Liver (tissue), 8 donors: ENCODE measurements at regions not wholly inside any gene's neighbourhood (a gene's known extent, or its start where the extent isn't known, plus 50 kb on each side); places are given as distances from the start of the nearest gene placed in this dataset.

Experiments used
- DNase-seq: peaks from one replicate; pipeline ENCODE4 v3.0.0-alpha.2; 2017; ENCODE audit warnings: low spot score
- H3K27ac ChIP-seq, 2 donors: one replicate each; pipeline ENCODE4 v1.7.0; 2013; ENCODE audit warnings: inconsistent platforms in 2 of 2, low read length in 2 of 2, control low read depth in 1 of 2, low read depth in 1 of 2, mild to moderate bottlenecking in 1 of 2
- H3K27me3 ChIP-seq, 4 donors: one replicate each; pipeline versions ENCODE4 v1.6.1 to v1.7.0; 2013; ENCODE audit warnings: low read length in 3 of 4, inconsistent platforms in 1 of 4, mild to moderate bottlenecking in 1 of 4, moderate library complexity in 1 of 4; ENCODE audit not compliant: control insufficient read depth in 4 of 4, insufficient read depth in 4 of 4
- H3K36me3 ChIP-seq, 4 donors: one replicate each; pipeline versions ENCODE4 v1.6.1 to v1.7.0; 2013; ENCODE audit warnings: low read length in 3 of 4, mild to moderate bottlenecking in 3 of 4, low read depth in 1 of 4, moderate library complexity in 1 of 4; ENCODE audit not compliant: control insufficient read depth in 4 of 4, insufficient read depth in 3 of 4
- H3K4me1 ChIP-seq, 4 donors: one replicate each; pipeline versions ENCODE4 v1.6.1 to v1.7.0; 2013; ENCODE audit warnings: low read length in 3 of 4, mild to moderate bottlenecking in 3 of 4, moderate library complexity in 1 of 4; ENCODE audit not compliant: control insufficient read depth in 4 of 4, insufficient read depth in 4 of 4
- H3K4me3 ChIP-seq, 3 donors: one replicate each; pipeline versions ENCODE4 v1.6.1 to v1.7.0; 2013; ENCODE audit warnings: low read length in 3 of 3, control low read depth in 1 of 3, low read depth in 1 of 3, mild to moderate bottlenecking in 1 of 3
- H3K9ac ChIP-seq, 2 donors: one replicate each; pipeline ENCODE4 v1.7.0; 2013; ENCODE audit warnings: low read length in 2 of 2, mild to moderate bottlenecking in 2 of 2, moderate library complexity in 2 of 2, control low read depth in 1 of 2, low read depth in 1 of 2
- H3K9me3 ChIP-seq, 4 donors: one replicate each; pipeline versions ENCODE4 v1.6.1 to v1.7.0; 2013; ENCODE audit warnings: low read length in 3 of 4; ENCODE audit not compliant: control insufficient read depth in 4 of 4
- EGR1 ChIP-seq, 2 donors: IDR thresholded peaks; 2 replicates each; pipeline ENCODE4 v1.6.1; 2016 to 2018; ENCODE audit warnings: antibody characterized with exemption in 2 of 2, low read depth in 2 of 2
- FOXA1 ChIP-seq: IDR thresholded peaks from 2 replicates; pipeline ENCODE4 v1.6.1; 2016; ENCODE audit warnings: antibody characterized with exemption
- FOXA2 ChIP-seq: IDR thresholded peaks from 2 replicates; pipeline ENCODE4 v1.6.1; 2016; ENCODE audit warnings: antibody characterized with exemption
- GABPA ChIP-seq, 2 donors: IDR thresholded peaks in 1 of 2; conservative IDR thresholded peaks in 1 of 2; 2 replicates each; pipeline ENCODE4 v1.6.1; 2016; ENCODE audit warnings: antibody characterized with exemption in 2 of 2, mild to moderate bottlenecking in 1 of 2, moderate library complexity in 1 of 2
- HNF4A ChIP-seq, 2 donors: conservative IDR thresholded peaks; 2 replicates each; pipeline ENCODE4 v1.6.1; 2016; ENCODE audit warnings: antibody characterized with exemption in 2 of 2, mild to moderate bottlenecking in 2 of 2
- HNF4G ChIP-seq: IDR thresholded peaks from 2 replicates; pipeline ENCODE4 v1.6.1; 2016; ENCODE audit warnings: antibody characterized with exemption
- JUND ChIP-seq, 2 donors: IDR thresholded peaks; 2 replicates each; pipeline ENCODE4 v1.6.1; 2016; ENCODE audit warnings: antibody characterized with exemption in 2 of 2
- NR2F2 ChIP-seq: IDR thresholded peaks from 2 replicates; pipeline ENCODE4 v1.6.1; 2016; ENCODE audit warnings: antibody characterized with exemption
- RAD21 ChIP-seq, 2 donors: IDR thresholded peaks; 2 replicates each; pipeline ENCODE4 v1.6.1; 2016; ENCODE audit warnings: antibody characterized with exemption in 2 of 2, mild to moderate bottlenecking in 2 of 2
- RXRA ChIP-seq, 2 donors: IDR thresholded peaks; 2 replicates each; pipeline ENCODE4 v1.6.1; 2017 to 2018; ENCODE audit warnings: antibody characterized with exemption in 2 of 2, mild to moderate bottlenecking in 1 of 2
- SP1 ChIP-seq: IDR thresholded peaks from 2 replicates; pipeline ENCODE4 v1.6.1; 2018; ENCODE audit warnings: antibody characterized with exemption, mild to moderate bottlenecking
- TAF1 ChIP-seq: conservative IDR thresholded peaks from 2 replicates; pipeline ENCODE4 v1.6.1; 2016; ENCODE audit warnings: antibody characterized with exemption, mild to moderate bottlenecking
- YY1 ChIP-seq: IDR thresholded peaks from 2 replicates; pipeline ENCODE4 v1.6.1; 2016; ENCODE audit warnings: antibody characterized with exemption, mild to moderate bottlenecking
- WGBS: extraction: QIAGEN DNeasy Blood & Tissue Kit; methylation state at CpG from one replicate; pipeline ENCODE4 v1.1.7; 2013; 5-methylcytosine and 5-hydroxymethylcytosine counted together
- TF ChIP-seq, protein P1 (sequence below): fragments of 150-350 bp; IDR thresholded peaks from 2 replicates; pipeline ENCODE4 v1.5.1; 2017; ENCODE audit warnings: improper control_type of control experiment, low read depth, low read length; ENCODE audit not compliant: missing input control
- TF ChIP-seq, protein P2 (sequence below): IDR thresholded peaks from 2 replicates; pipeline ENCODE4 v1.6.1; 2016; ENCODE audit warnings: antibody characterized with exemption
- TF ChIP-seq, protein P3 (sequence below): IDR thresholded peaks from 2 replicates; pipeline ENCODE4 v1.6.1; 2016; ENCODE audit warnings: antibody characterized with exemption
- TF ChIP-seq, protein P4 (sequence below): IDR thresholded peaks from 2 replicates; pipeline ENCODE4 v1.6.1; 2016; ENCODE audit warnings: antibody characterized with exemption
- TF ChIP-seq, protein P5 (sequence below): IDR thresholded peaks from 2 replicates; pipeline ENCODE4 v1.6.1; 2016; ENCODE audit warnings: antibody characterized with exemption, mild to moderate bottlenecking
- donor health status: healthy.
- donor health status: healthy.
- donor health status: healthy.
- donor health status: healthy.
- donor health status: healthy.

DNA sequence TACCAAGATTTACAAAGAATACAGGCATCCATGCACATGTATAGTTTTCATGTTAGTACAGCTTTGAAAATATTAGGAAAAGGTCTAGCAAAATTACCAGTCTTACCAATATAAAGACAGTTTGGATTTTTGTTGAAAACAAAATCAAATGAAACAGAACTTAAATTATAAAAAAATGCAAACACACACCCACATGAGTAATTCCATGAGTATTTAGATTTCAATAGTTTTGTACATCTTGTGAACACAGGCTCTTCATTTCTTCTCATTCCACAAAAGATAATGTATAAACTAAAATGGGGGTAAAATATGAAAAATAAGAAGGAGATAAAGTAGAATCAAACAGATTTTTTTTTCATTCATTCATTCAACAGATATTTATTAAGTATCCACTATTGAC lies 682.2 kb upstream of the ANKRD30A start (continued):
- TF ChIP-seq EGR1 (IDR thresholded peaks at IDR 0.05; ENCODE audit: low read depth in 2 of 2) = no peak
- TF ChIP-seq, protein P1, sequence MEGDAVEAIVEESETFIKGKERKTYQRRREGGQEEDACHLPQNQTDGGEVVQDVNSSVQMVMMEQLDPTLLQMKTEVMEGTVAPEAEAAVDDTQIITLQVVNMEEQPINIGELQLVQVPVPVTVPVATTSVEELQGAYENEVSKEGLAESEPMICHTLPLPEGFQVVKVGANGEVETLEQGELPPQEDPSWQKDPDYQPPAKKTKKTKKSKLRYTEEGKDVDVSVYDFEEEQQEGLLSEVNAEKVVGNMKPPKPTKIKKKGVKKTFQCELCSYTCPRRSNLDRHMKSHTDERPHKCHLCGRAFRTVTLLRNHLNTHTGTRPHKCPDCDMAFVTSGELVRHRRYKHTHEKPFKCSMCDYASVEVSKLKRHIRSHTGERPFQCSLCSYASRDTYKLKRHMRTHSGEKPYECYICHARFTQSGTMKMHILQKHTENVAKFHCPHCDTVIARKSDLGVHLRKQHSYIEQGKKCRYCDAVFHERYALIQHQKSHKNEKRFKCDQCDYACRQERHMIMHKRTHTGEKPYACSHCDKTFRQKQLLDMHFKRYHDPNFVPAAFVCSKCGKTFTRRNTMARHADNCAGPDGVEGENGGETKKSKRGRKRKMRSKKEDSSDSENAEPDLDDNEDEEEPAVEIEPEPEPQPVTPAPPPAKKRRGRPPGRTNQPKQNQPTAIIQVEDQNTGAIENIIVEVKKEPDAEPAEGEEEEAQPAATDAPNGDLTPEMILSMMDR = no peak

DNA sequence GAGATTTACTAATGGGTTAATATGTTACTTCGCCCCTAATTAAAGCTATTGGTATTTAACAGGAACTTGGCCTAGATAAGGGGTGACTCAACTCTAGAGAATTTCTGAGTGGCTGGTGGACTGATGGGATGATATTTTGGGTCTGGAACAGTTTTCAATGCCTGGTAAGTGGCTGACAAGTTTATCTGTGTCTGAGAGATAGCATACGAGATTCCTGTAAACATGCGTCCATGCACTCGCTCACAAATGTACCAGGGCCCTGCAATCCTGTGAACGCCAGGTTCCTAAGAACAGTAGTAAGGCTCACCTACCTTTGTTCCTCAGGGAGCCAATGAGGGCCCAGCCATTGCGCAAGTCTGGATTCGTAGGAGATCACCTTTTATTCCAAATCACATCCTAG lies 683.8 kb upstream of the ANKRD30A start:
- no peaks in the 10 kb centered on the region for H3K36me3 ChIP-seq
- no peaks in the 10 kb centered on the region for H3K27me3 ChIP-seq
- no peak for DNase-seq
- H3K9me3 ChIP-seq = peaks cover 0 to 3% (median 0%) of the 10 kb centered on the region in 4 donors
- H3K4me1 ChIP-seq = no peaks in the 10 kb centered on the region
- H3K9ac ChIP-seq = no peak overlapping the region
- 58% methylated on average over 7 of the region's 7 CpGs for WGBS
- TF ChIP-seq, protein P2, sequence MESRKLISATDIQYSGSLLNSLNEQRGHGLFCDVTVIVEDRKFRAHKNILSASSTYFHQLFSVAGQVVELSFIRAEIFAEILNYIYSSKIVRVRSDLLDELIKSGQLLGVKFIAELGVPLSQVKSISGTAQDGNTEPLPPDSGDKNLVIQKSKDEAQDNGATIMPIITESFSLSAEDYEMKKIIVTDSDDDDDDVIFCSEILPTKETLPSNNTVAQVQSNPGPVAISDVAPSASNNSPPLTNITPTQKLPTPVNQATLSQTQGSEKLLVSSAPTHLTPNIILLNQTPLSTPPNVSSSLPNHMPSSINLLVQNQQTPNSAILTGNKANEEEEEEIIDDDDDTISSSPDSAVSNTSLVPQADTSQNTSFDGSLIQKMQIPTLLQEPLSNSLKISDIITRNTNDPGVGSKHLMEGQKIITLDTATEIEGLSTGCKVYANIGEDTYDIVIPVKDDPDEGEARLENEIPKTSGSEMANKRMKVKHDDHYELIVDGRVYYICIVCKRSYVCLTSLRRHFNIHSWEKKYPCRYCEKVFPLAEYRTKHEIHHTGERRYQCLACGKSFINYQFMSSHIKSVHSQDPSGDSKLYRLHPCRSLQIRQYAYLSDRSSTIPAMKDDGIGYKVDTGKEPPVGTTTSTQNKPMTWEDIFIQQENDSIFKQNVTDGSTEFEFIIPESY = no peak
- TF ChIP-seq JUND (IDR thresholded peaks at IDR 0.05) (no peak), FOXA1 (no peak), GABPA (IDR thresholded peaks at IDR 0.05 in 1 of 2, conservative IDR thresholded peaks at IDR 0.05 in 1 of 2) (no peak), TAF1 (no peak), HNF4G (no peak), FOXA2 (no peak), HNF4A (conservative IDR thresholded peaks at IDR 0.05) (no peak), YY1 (no peak), RAD21 (IDR thresholded peaks at IDR 0.05) (no peak), EGR1 (IDR thresholded peaks at IDR 0.05; ENCODE audit: low read depth in 2 of 2) (no peak), NR2F2 (no peak), RXRA (IDR thresholded peaks at IDR 0.05) (no peak), SP1 (no peak)
- TF ChIP-seq, protein P3, sequence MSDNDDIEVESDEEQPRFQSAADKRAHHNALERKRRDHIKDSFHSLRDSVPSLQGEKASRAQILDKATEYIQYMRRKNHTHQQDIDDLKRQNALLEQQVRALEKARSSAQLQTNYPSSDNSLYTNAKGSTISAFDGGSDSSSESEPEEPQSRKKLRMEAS = no peak
- TF ChIP-seq, protein P4, sequence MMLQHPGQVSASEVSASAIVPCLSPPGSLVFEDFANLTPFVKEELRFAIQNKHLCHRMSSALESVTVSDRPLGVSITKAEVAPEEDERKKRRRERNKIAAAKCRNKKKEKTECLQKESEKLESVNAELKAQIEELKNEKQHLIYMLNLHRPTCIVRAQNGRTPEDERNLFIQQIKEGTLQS = no peak
- TF ChIP-seq, protein P1 = no peak
- TF ChIP-seq, protein P5, sequence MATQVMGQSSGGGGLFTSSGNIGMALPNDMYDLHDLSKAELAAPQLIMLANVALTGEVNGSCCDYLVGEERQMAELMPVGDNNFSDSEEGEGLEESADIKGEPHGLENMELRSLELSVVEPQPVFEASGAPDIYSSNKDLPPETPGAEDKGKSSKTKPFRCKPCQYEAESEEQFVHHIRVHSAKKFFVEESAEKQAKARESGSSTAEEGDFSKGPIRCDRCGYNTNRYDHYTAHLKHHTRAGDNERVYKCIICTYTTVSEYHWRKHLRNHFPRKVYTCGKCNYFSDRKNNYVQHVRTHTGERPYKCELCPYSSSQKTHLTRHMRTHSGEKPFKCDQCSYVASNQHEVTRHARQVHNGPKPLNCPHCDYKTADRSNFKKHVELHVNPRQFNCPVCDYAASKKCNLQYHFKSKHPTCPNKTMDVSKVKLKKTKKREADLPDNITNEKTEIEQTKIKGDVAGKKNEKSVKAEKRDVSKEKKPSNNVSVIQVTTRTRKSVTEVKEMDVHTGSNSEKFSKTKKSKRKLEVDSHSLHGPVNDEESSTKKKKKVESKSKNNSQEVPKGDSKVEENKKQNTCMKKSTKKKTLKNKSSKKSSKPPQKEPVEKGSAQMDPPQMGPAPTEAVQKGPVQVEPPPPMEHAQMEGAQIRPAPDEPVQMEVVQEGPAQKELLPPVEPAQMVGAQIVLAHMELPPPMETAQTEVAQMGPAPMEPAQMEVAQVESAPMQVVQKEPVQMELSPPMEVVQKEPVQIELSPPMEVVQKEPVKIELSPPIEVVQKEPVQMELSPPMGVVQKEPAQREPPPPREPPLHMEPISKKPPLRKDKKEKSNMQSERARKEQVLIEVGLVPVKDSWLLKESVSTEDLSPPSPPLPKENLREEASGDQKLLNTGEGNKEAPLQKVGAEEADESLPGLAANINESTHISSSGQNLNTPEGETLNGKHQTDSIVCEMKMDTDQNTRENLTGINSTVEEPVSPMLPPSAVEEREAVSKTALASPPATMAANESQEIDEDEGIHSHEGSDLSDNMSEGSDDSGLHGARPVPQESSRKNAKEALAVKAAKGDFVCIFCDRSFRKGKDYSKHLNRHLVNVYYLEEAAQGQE = no peak
- no peak overlapping the region for H3K4me3 ChIP-seq
- no peak overlapping the region for H3K27ac ChIP-seq
